ENCODE measurements at regions not wholly inside any gene's neighbourhood (a gene's known extent, or its start where the extent isn't known, plus 50 kb on each side); places are given as distances from the start of the nearest gene placed in this dataset.

GRCh38 chr3:68067314-68067713, 412.9 kb upstream of the SUCLG2 start:
- H3K36me3 ChIP-seq: no peaks in the 10 kb centered on the region
- no peaks in the 10 kb centered on the region for H3K27me3 ChIP-seq
- no peak overlapping the region for H3K27ac ChIP-seq
- no peak for DNase-seq (ENCODE audit: extremely low spot score in 2 of 2)
- no peaks in the 10 kb centered on the region for H3K9me3 ChIP-seq
- intact Hi-C loops (cut with DNase I): no loop called here
- TF ChIP-seq POLR2A (IDR thresholded peaks at IDR 0.05) (no peak), POLR2AphosphoS5 (IDR thresholded peaks at IDR 0.05; ENCODE audit: insufficient read depth in 1 of 2, low read depth in 1 of 2) (no peak), CTCF (IDR thresholded peaks at IDR 0.05) (no peak)
- H3K4me1 ChIP-seq: no peaks in the 10 kb centered on the region
- no peak overlapping the region for H3K4me3 ChIP-seq

- Histone ChIP-seq H3K27ac (no peak overlapping the region), H3K4me1 (no peaks in the 10 kb centered on the region), H3K4me3 (no peak overlapping the region), H3K36me3 (no peaks in the 10 kb centered on the region), H3K27me3 (no peaks in the 10 kb centered on the region), H3K9me3 (no peaks in the 10 kb centered on the region)
- no peak for DNase-seq (ENCODE audit: extremely low spot score in 2 of 2)
- no peak for TF ChIP-seq POLR2A (IDR thresholded peaks at IDR 0.05)
- no peak for TF ChIP-seq CTCF (IDR thresholded peaks at IDR 0.05)
- TF ChIP-seq POLR2AphosphoS5 (IDR thresholded peaks at IDR 0.05; ENCODE audit: insufficient read depth in 1 of 2, low read depth in 1 of 2): no peak
- intact Hi-C loops (cut with DNase I): no loop called here
Measured at GRCh38 chr3:68062926-68063325, 408.5 kb upstream of the SUCLG2 start.

- no peaks in the 10 kb centered on the region for H3K36me3 ChIP-seq
- intact Hi-C loops (cut with DNase I): no loop called here
- no peaks in the 10 kb centered on the region for H3K4me1 ChIP-seq
- DNase-seq (ENCODE audit: extremely low spot score in 2 of 2): no peak
- TF ChIP-seq POLR2AphosphoS5 (IDR thresholded peaks at IDR 0.05; ENCODE audit: insufficient read depth in 1 of 2, low read depth in 1 of 2) (no peak), CTCF (IDR thresholded peaks at IDR 0.05) (no peak), POLR2A (IDR thresholded peaks at IDR 0.05) (no peak)
- H3K27me3 ChIP-seq: no peaks in the 10 kb centered on the region
- H3K9me3 ChIP-seq: no peaks in the 10 kb centered on the region
- H3K4me3 ChIP-seq: no peak overlapping the region
- no peak overlapping the region for H3K27ac ChIP-seq
Measured at GRCh38 chr3:68060910-68061309, 406.5 kb upstream of the SUCLG2 start.

GRCh38 chr3:68060191-68060590, 405.8 kb upstream of the SUCLG2 start:
- Histone ChIP-seq H3K4me3 (no peak overlapping the region), H3K27me3 (no peaks in the 10 kb centered on the region), H3K4me1 (no peaks in the 10 kb centered on the region), H3K36me3 (no peaks in the 10 kb centered on the region), H3K27ac (no peak overlapping the region), H3K9me3 (no peaks in the 10 kb centered on the region)
- TF ChIP-seq CTCF (IDR thresholded peaks at IDR 0.05) (no peak), POLR2A (IDR thresholded peaks at IDR 0.05) (no peak), POLR2AphosphoS5 (IDR thresholded peaks at IDR 0.05; ENCODE audit: insufficient read depth in 1 of 2, low read depth in 1 of 2) (no peak)
- intact Hi-C loops (cut with DNase I): no loop called here
- DNase-seq (ENCODE audit: extremely low spot score in 2 of 2): no peak

- H3K4me3 ChIP-seq: no peak overlapping the region
- no peak for TF ChIP-seq CTCF (IDR thresholded peaks at IDR 0.05)
- no peak for TF ChIP-seq POLR2AphosphoS5 (IDR thresholded peaks at IDR 0.05; ENCODE audit: insufficient read depth in 1 of 2, low read depth in 1 of 2)
- no peak for TF ChIP-seq POLR2A (IDR thresholded peaks at IDR 0.05)
- no peak for DNase-seq (ENCODE audit: extremely low spot score in 2 of 2)
- no peak overlapping the region for H3K27ac ChIP-seq
- intact Hi-C loops (cut with DNase I): no loop called here
- H3K4me1 ChIP-seq: no peaks in the 10 kb centered on the region
- no peaks in the 10 kb centered on the region for H3K27me3 ChIP-seq
- H3K9me3 ChIP-seq: no peaks in the 10 kb centered on the region
- H3K36me3 ChIP-seq: no peaks in the 10 kb centered on the region
Measured at GRCh38 chr3:68059628-68060152, 405.3 kb upstream of the SUCLG2 start.

Measured in vagina (tissue), 2 donors.